HepG2 (cell line): ENCODE measurements at regions not wholly inside any gene's neighbourhood (a gene's known extent, or its start where the extent isn't known, plus 50 kb on each side); places are given as distances from the start of the nearest gene placed in this dataset.
A peak's percentile ranks its signal among the peaks of the same experiment; 100 is the strongest.

Experiments used
- ATAC-seq: fragments of 200-7000 bp; cut with Tn5 transposase; 3 replicates; pipeline ENCODE4 v1.9.1; 2020; ENCODE audit warnings: mild to moderate bottlenecking, moderate library complexity
- BruUV-seq: library from RNA; stranded (reverse); fragments of 400-500 nt; replicated peaks from 2 replicates; lab custom pipeline; 2021; lab: Mats Ljungman, UMichigan
- CTCF ChIA-PET: fragments of 300-600 bp; formaldehyde crosslinking; extraction: SDS; loops from one replicate; lab custom pipeline; 2021; ENCODE audit warnings: low total read pairs, inconsistent platforms, low intra/inter-chr PET ratio; lab: Yijun Ruan, JAX
- POLR2A ChIA-PET: fragments of 350-600 bp; sonication (Branson Sonifier 250); formaldehyde crosslinking; loops from one replicate; lab custom pipeline; 2020; ENCODE audit warnings: antibody characterized with exemption, inconsistent platforms; lab: Yijun Ruan, JAX
- DNase-seq: peaks from one replicate; pipeline ENCODE4 v3.0.0-alpha.2; 2015; ENCODE audit warnings: low spot score
- FAIRE-seq: peaks from 3 replicates; lab custom pipeline; 2011; peaks lifted over from hg19 to GRCh38; lab: Jason Lieb, UNC
- H2AFZ ChIP-seq: one replicate; pipeline ENCODE4 v1.6.1; 2011; ENCODE audit warnings: low read length, inconsistent platforms
- H3K27ac ChIP-seq: fragments of 300-600 bp; 3 replicates; pipeline ENCODE4 v1.8.0; 2011; ENCODE audit warnings: mixed run types, mild to moderate bottlenecking, mixed read lengths, low read length, inconsistent platforms; ENCODE audit not compliant: insufficient read depth; ENCODE audit errors: extremely low read length
- H3K27me3 ChIP-seq, 2 experiments: fragments of 200-600 bp in 1 of 2; 2 replicates in 1 of 2; 3 replicates in 1 of 2; pipeline versions ENCODE4 v1.6.0 to v1.8.0; 2011; ENCODE audit warnings: low read length in 2 of 2, mild to moderate bottlenecking in 2 of 2, moderate library complexity in 2 of 2, inconsistent platforms in 1 of 2; ENCODE audit not compliant: insufficient read depth in 2 of 2, control insufficient read depth in 1 of 2
- H3K36me3 ChIP-seq, 2 experiments: fragments of 200-600 bp in 1 of 2; replicated peaks in 1 of 2; 2 replicates in 1 of 2; 3 replicates in 1 of 2; pipeline versions ENCODE4 v1.5.1 to v1.8.0; 2011; ENCODE audit warnings: low read length in 2 of 2, inconsistent platforms in 1 of 2; ENCODE audit not compliant: insufficient read depth in 2 of 2, control insufficient read depth in 1 of 2
- H3K4me1 ChIP-seq: 2 replicates; pipeline ENCODE4 v1.5.1; 2012; ENCODE audit warnings: low read length, inconsistent platforms; ENCODE audit not compliant: insufficient read depth
- H3K4me2 ChIP-seq: 2 replicates; pipeline ENCODE4 v1.6.0; 2011; ENCODE audit warnings: low read depth, low read length, inconsistent platforms
- H3K4me3 ChIP-seq, 3 experiments: fragments of 200-600 bp in 1 of 3; sonication (generic), shearing (Covaris generic) in 1 of 3; replicated peaks in 1 of 3; 2 replicates each; pipeline ENCODE4 v1.5.1; 2011 to 2016; ENCODE audit warnings: low read length in 3 of 3, inconsistent platforms in 2 of 3, low read depth in 2 of 3, mild to moderate bottlenecking in 2 of 3, control low read depth in 1 of 3, mixed read lengths in 1 of 3; ENCODE audit not compliant: insufficient read depth in 1 of 3
- H3K79me2 ChIP-seq: one replicate; pipeline ENCODE4 v1.6.1; 2011; ENCODE audit warnings: low read length, inconsistent platforms; ENCODE audit not compliant: insufficient read depth
- H3K9ac ChIP-seq: 2 replicates; pipeline ENCODE4 v1.6.0; 2011; ENCODE audit warnings: mild to moderate bottlenecking, low read depth, low read length, inconsistent platforms; ENCODE audit not compliant: insufficient read depth
- H3K9me3 ChIP-seq: 2 replicates; pipeline ENCODE4 v1.5.1; 2012; ENCODE audit warnings: mild to moderate bottlenecking, low read length
- H4K20me1 ChIP-seq: 2 replicates; pipeline ENCODE4 v1.6.0; 2011; ENCODE audit warnings: inconsistent platforms, mild to moderate bottlenecking, low read length, moderate library complexity; ENCODE audit not compliant: insufficient read depth
- CEBPG ChIP-seq: IDR thresholded peaks from 2 replicates; pipeline ENCODE4 v1.6.1; 2016
- FIP1L1 ChIP-seq: fragments of 200-400 bp; formaldehyde crosslinking; IDR thresholded peaks from 2 replicates; pipeline ENCODE4 v1.6.1; 2018; ENCODE audit warnings: low read depth, mild to moderate bottlenecking, low read length, moderate library complexity, borderline replicate concordance; ENCODE audit not compliant: insufficient read depth
- KMT2B ChIP-seq: IDR thresholded peaks from 2 replicates; pipeline ENCODE4 v1.6.1; 2016; ENCODE audit warnings: missing genetic modification reagents, missing compliant biosample characterization
- LCORL ChIP-seq, 2 experiments: fragments of 450-650 bp in 1 of 2; sonication (generic) in 1 of 2; formaldehyde crosslinking in 1 of 2; IDR thresholded peaks; 2 replicates each; pipeline versions ENCODE4 v1.5.0 to v1.6.1; 2017 to 2020; ENCODE audit warnings: antibody characterized with exemption in 1 of 2, missing genetic modification reagents in 1 of 2
- ZNF646 ChIP-seq: sonication (generic); formaldehyde crosslinking; IDR thresholded peaks from 2 replicates; pipeline ENCODE4 v1.9.0; 2021; ENCODE audit warnings: mild to moderate bottlenecking, missing genetic modification reagents
- WGBS: methylation state at CpG from one replicate; pipeline ENCODE4 v1.1.6; 2017; ENCODE audit warnings: low lambda C conversion rate; 5-methylcytosine and 5-hydroxymethylcytosine counted together
- in situ Hi-C: cut with HindIII; loops from 2 replicates; pipeline ENCODE4 v1.10.0; 2017; ENCODE audit warnings: low pct_unique_long_range_greater_than_20kb; ENCODE audit not compliant: extremely low pct_ligation_motif_present
- intact Hi-C: fragments of 100-400 bp; cut with micrococcal nuclease; formaldehyde crosslinking; loops from one replicate; pipeline ENCODE4 v1.10.0; 2022; ENCODE audit not compliant: unreplicated experiment

GRCh38 chr21:8989261-8989711 is 1532.1 kb upstream of the TPTE start:
- no peak overlapping the region for H3K4me2 ChIP-seq
- peaks cover 58% of the 10 kb centered on the region for H3K9me3 ChIP-seq
- ChIA-PET POLR2A (no interaction called here), CTCF (no interaction called here)
- H3K27me3 ChIP-seq = no peaks in the 10 kb centered on the region
- DNase-seq (peak; percentile 95), FAIRE-seq (no peak), ATAC-seq (peak; percentile 24)
- H3K27ac ChIP-seq = no peak overlapping the region
- no TSS peak for BruUV-seq
- no peak overlapping the region for H3K9ac ChIP-seq
- H2AFZ ChIP-seq = no peak overlapping the region
- intact Hi-C loops = no loop called here
- no peaks in the 10 kb centered on the region for H3K4me1 ChIP-seq
- H3K4me3 ChIP-seq = no peak overlapping the region
- H4K20me1 ChIP-seq = no peaks in the 10 kb centered on the region
- no peaks in the 10 kb centered on the region for H3K79me2 ChIP-seq
- TF ChIP-seq FIP1L1 (no peak), LCORL (IDR thresholded peaks at IDR 0.05) (peak; percentile 14; the same call in 1 of the 2 replicates), LCORL (CRISPR knock-in tag; IDR thresholded peaks at IDR 0.05) (no peak), KMT2B (CRISPR knock-in tag) (no peak), CEBPG (CRISPR knock-in tag) (no peak), ZNF646 (CRISPR knock-in tag) (no peak)
- in situ Hi-C loops = no loop called here
- 21% methylated on average over 6 of the region's 6 CpGs for WGBS
- H3K36me3 ChIP-seq = no peaks in the 10 kb centered on the region
